HUES48 (cell line): ENCODE measurements at regions not wholly inside any gene's neighbourhood (a gene's known extent, or its start where the extent isn't known, plus 50 kb on each side); places are given as distances from the start of the nearest gene placed in this dataset.

Source experiments
- H3K27ac ChIP-seq: one replicate; pipeline ENCODE4 v1.7.0; 2013; ENCODE audit warnings: low read depth, low read length, inconsistent platforms
- H3K27me3 ChIP-seq: 2 replicates; pipeline ENCODE4 v1.6.1; 2013; ENCODE audit warnings: mild to moderate bottlenecking, low read length; ENCODE audit not compliant: control insufficient read depth, insufficient read depth
- H3K36me3 ChIP-seq: 2 replicates; pipeline ENCODE4 v1.6.1; 2013; ENCODE audit warnings: low read length; ENCODE audit not compliant: control insufficient read depth, insufficient read depth
- H3K4me1 ChIP-seq: 2 replicates; pipeline ENCODE4 v1.6.1; 2013; ENCODE audit warnings: mild to moderate bottlenecking, low read length; ENCODE audit not compliant: control insufficient read depth, insufficient read depth
- H3K4me3 ChIP-seq: 2 replicates; pipeline ENCODE4 v1.5.1; 2013; ENCODE audit warnings: mild to moderate bottlenecking, low read depth, low read length
- H3K9ac ChIP-seq: 2 replicates; pipeline ENCODE4 v1.6.1; 2013; ENCODE audit warnings: mild to moderate bottlenecking, low read depth, low read length, moderate library complexity
- H3K9me3 ChIP-seq: 2 replicates; pipeline ENCODE4 v1.6.1; 2013; ENCODE audit warnings: low read length; ENCODE audit not compliant: control insufficient read depth, insufficient read depth

GRCh38 chr22:48906216-48906835 lies 921.3 kb downstream of the BRD1 start:
- H3K4me3 ChIP-seq = no peak overlapping the region
- no peaks in the 10 kb centered on the region for H3K27me3 ChIP-seq
- H3K9me3 ChIP-seq = no peaks in the 10 kb centered on the region
- H3K36me3 ChIP-seq = no peaks in the 10 kb centered on the region
- no peak overlapping the region for H3K27ac ChIP-seq
- no peak overlapping the region for H3K9ac ChIP-seq
- H3K4me1 ChIP-seq = no peaks in the 10 kb centered on the region

GRCh38 chr22:48905206-48905975 lies 922.3 kb downstream of the BRD1 start:
- Histone ChIP-seq H3K4me1 (no peaks in the 10 kb centered on the region), H3K4me3 (no peak overlapping the region), H3K9me3 (no peaks in the 10 kb centered on the region), H3K27ac (no peak overlapping the region), H3K9ac (no peak overlapping the region), H3K36me3 (no peaks in the 10 kb centered on the region), H3K27me3 (no peaks in the 10 kb centered on the region)

GRCh38 chr22:48902983-48903650 lies 924.6 kb downstream of the BRD1 start:
- Histone ChIP-seq H3K27me3 (no peaks in the 10 kb centered on the region), H3K9ac (no peak overlapping the region), H3K36me3 (no peaks in the 10 kb centered on the region), H3K27ac (no peak overlapping the region), H3K9me3 (no peaks in the 10 kb centered on the region), H3K4me3 (no peak overlapping the region), H3K4me1 (no peaks in the 10 kb centered on the region)

- Histone ChIP-seq H3K27me3 (no peaks in the 10 kb centered on the region), H3K9me3 (no peaks in the 10 kb centered on the region), H3K4me3 (no peak overlapping the region), H3K9ac (no peak overlapping the region), H3K27ac (no peak overlapping the region), H3K4me1 (no peaks in the 10 kb centered on the region), H3K36me3 (no peaks in the 10 kb centered on the region)
Observed at GRCh38 chr22:48902001-48902869, 925.4 kb downstream of the BRD1 start.

- Histone ChIP-seq H3K4me1 (no peaks in the 10 kb centered on the region), H3K27me3 (no peaks in the 10 kb centered on the region), H3K27ac (no peak overlapping the region), H3K9me3 (no peaks in the 10 kb centered on the region), H3K4me3 (no peak overlapping the region), H3K9ac (no peak overlapping the region), H3K36me3 (no peaks in the 10 kb centered on the region)
Observed at GRCh38 chr22:48901324-48901723, 926.3 kb downstream of the BRD1 start.

- H3K4me1 ChIP-seq = no peaks in the 10 kb centered on the region
- no peaks in the 10 kb centered on the region for H3K9me3 ChIP-seq
- H3K9ac ChIP-seq = no peak overlapping the region
- H3K4me3 ChIP-seq = no peak overlapping the region
- no peaks in the 10 kb centered on the region for H3K36me3 ChIP-seq
- H3K27me3 ChIP-seq = no peaks in the 10 kb centered on the region
- no peak overlapping the region for H3K27ac ChIP-seq
Observed at GRCh38 chr22:48900626-48901025, 927.0 kb downstream of the BRD1 start.

GRCh38 chr22:48900327-48900597 lies 927.4 kb downstream of the BRD1 start:
- no peak overlapping the region for H3K4me3 ChIP-seq
- no peaks in the 10 kb centered on the region for H3K36me3 ChIP-seq
- H3K9me3 ChIP-seq = no peaks in the 10 kb centered on the region
- no peak overlapping the region for H3K27ac ChIP-seq
- H3K4me1 ChIP-seq = no peaks in the 10 kb centered on the region
- H3K9ac ChIP-seq = no peak overlapping the region
- no peaks in the 10 kb centered on the region for H3K27me3 ChIP-seq

- no peak overlapping the region for H3K27ac ChIP-seq
- no peaks in the 10 kb centered on the region for H3K36me3 ChIP-seq
- no peaks in the 10 kb centered on the region for H3K4me1 ChIP-seq
- no peaks in the 10 kb centered on the region for H3K27me3 ChIP-seq
- H3K9me3 ChIP-seq = no peaks in the 10 kb centered on the region
- no peak overlapping the region for H3K9ac ChIP-seq
- H3K4me3 ChIP-seq = no peak overlapping the region
Observed at GRCh38 chr22:48899523-48900326, 927.9 kb downstream of the BRD1 start.

- H3K4me1 ChIP-seq = no peaks in the 10 kb centered on the region
- no peaks in the 10 kb centered on the region for H3K9me3 ChIP-seq
- no peak overlapping the region for H3K9ac ChIP-seq
- H3K27ac ChIP-seq = no peak overlapping the region
- H3K4me3 ChIP-seq = no peak overlapping the region
- no peaks in the 10 kb centered on the region for H3K36me3 ChIP-seq
- no peaks in the 10 kb centered on the region for H3K27me3 ChIP-seq
Observed at GRCh38 chr22:48898524-48899250, 929.0 kb downstream of the BRD1 start.
